Testis (tissue), 2 donors: ENCODE measurements at regions not wholly inside any gene's neighbourhood (a gene's known extent, or its start where the extent isn't known, plus 50 kb on each side); places are given as distances from the start of the nearest gene placed in this dataset.

Source experiments
- DNase-seq: peaks from one replicate; pipeline ENCODE4 v3.0.0-alpha.2; 2019
- H3K27ac ChIP-seq, 2 donors: fragments of 200-600 bp; sonication (generic); one replicate each; pipeline ENCODE4 v1.5.1; 2019
- H3K27me3 ChIP-seq: fragments of 200-600 bp; sonication (generic); one replicate; pipeline ENCODE4 v1.5.1; 2019
- H3K36me3 ChIP-seq: fragments of 200-600 bp; sonication (generic); one replicate; pipeline ENCODE4 v1.5.1; 2017; ENCODE audit warnings: low read depth; ENCODE audit errors: missing control alignments
- H3K4me1 ChIP-seq: fragments of 200-600 bp; sonication (generic); one replicate; pipeline ENCODE4 v1.5.1; 2019
- H3K4me3 ChIP-seq, 2 donors: fragments of 200-600 bp; sonication (generic); one replicate each; pipeline ENCODE4 v1.5.1; 2017 to 2019
- H3K9me3 ChIP-seq: fragments of 200-600 bp; sonication (generic); one replicate; pipeline ENCODE4 v1.5.1; 2017
- CTCF ChIP-seq, 3 experiments: fragments of 450-650 bp in 2 of 3; fragments of 200-600 bp in 1 of 3; sonication (generic) in 1 of 3; IDR thresholded peaks; one replicate each; pipeline ENCODE4 v1.5.1; 2016 to 2019; ENCODE audit warnings: antibody characterized with exemption in 3 of 3, mild to moderate bottlenecking in 2 of 3, moderate library complexity in 1 of 3
- POLR2A ChIP-seq: fragments of 450-650 bp; IDR thresholded peaks from one replicate; pipeline ENCODE4 v1.6.1; 2017; ENCODE audit warnings: antibody characterized with exemption, mild to moderate bottlenecking, moderate library complexity
- WGBS, 2 donors: methylation state at CpG; one replicate each; pipeline ENCODE4 v1.1.5; 2018; 5-methylcytosine and 5-hydroxymethylcytosine counted together
- intact Hi-C: fragments of 100-400 bp; cut with DNase I; formaldehyde crosslinking; loops from one replicate; pipeline ENCODE4 v1.15.1; 2023; ENCODE audit warnings: low total_unique reads

- TF ChIP-seq POLR2A (no peak), CTCF (IDR thresholded peaks at IDR 0.05) (no peak)
- DNase-seq: no peak
- WGBS, 2 donors: 89 to 97% methylated on average over 2 of the region's 2 CpGs
- H3K36me3 ChIP-seq: no peaks in the 10 kb centered on the region
- no peaks in the 10 kb centered on the region for H3K9me3 ChIP-seq
- peak overlapping the region in 1 of 2 donors; percentile 22 for H3K27ac ChIP-seq
- no peak overlapping the region for H3K4me3 ChIP-seq
- intact Hi-C loops: no loop called here
- H3K4me1 ChIP-seq: peaks cover 11% of the 10 kb centered on the region
- no peaks in the 10 kb centered on the region for H3K27me3 ChIP-seq
Observed at GRCh38 chr15:95757171-95757570, 573.3 kb upstream of the NR2F2 start.

- H3K4me1 ChIP-seq: peaks cover 11% of the 10 kb centered on the region
- H3K4me3 ChIP-seq: no peak overlapping the region
- H3K36me3 ChIP-seq: no peaks in the 10 kb centered on the region
- no peak overlapping the region for H3K27ac ChIP-seq
- no peak for DNase-seq
- intact Hi-C loops: no loop called here
- no peaks in the 10 kb centered on the region for H3K27me3 ChIP-seq
- WGBS, 2 donors: 93 to 96% methylated on average over 1 of the region's 1 CpG
- no peaks in the 10 kb centered on the region for H3K9me3 ChIP-seq
- TF ChIP-seq POLR2A (no peak), CTCF (IDR thresholded peaks at IDR 0.05) (no peak)
Observed at GRCh38 chr15:95758451-95758850, 572.0 kb upstream of the NR2F2 start.

GRCh38 chr15:95758851-95759250 lies 571.6 kb upstream of the NR2F2 start:
- H3K27ac ChIP-seq: no peak overlapping the region
- H3K4me1 ChIP-seq: peaks cover 11% of the 10 kb centered on the region
- no peak overlapping the region for H3K4me3 ChIP-seq
- intact Hi-C loops: no loop called here
- H3K27me3 ChIP-seq: no peaks in the 10 kb centered on the region
- 55 to 68% methylated on average over 2 of the region's 2 CpGs for WGBS, 2 donors
- H3K9me3 ChIP-seq: no peaks in the 10 kb centered on the region
- DNase-seq: no peak
- H3K36me3 ChIP-seq: no peaks in the 10 kb centered on the region
- no peak for TF ChIP-seq POLR2A
- TF ChIP-seq CTCF (IDR thresholded peaks at IDR 0.05): no peak

- TF ChIP-seq POLR2A: no peak
- no peak for TF ChIP-seq CTCF (IDR thresholded peaks at IDR 0.05)
- 44% methylated on average over 5 of the region's 5 CpGs for WGBS, 2 donors
- Histone ChIP-seq H3K9me3 (no peaks in the 10 kb centered on the region), H3K36me3 (no peaks in the 10 kb centered on the region), H3K4me1 (peaks cover 11% of the 10 kb centered on the region), H3K4me3 (no peak overlapping the region), H3K27ac (peak overlapping the region; percentile 2 to 6), H3K27me3 (no peaks in the 10 kb centered on the region)
- peak; percentile 29 for DNase-seq
- intact Hi-C loops: no loop called here
Observed at GRCh38 chr15:95760508-95760907, 570.0 kb upstream of the NR2F2 start.

DNA sequence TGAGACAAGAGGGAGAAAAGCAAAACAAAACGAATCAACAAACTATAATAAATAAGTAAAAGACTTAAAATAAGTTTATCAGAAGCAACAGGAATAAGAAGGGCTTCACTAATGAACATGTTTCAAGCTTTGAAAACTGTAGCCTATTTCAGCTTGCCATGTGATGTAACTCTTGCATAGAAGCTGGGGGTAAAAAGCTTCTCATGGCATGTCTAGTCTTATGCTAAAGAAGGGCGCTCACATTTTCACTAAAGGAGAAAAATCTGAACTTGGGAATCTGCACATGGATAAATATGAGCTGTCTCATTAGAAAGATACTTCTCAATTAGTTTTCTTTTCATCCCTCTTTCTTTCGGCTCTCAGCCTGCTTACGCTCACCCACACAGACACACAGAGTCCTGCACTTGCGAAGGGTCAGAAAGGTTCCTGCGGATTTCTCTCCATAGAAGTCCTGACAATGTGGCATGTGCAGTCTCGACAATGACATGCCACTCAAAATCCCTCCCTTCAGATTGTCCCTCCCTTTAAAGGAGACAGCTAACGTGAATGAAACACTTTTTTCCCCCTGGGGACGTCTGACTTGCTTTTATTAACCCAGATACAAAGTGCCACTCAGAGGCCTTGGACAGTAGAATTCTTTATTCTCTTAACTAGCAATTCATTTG lies 568.9 kb upstream of the NR2F2 start:
- TF ChIP-seq POLR2A (no peak), CTCF (IDR thresholded peaks at IDR 0.05) (no peak)
- Histone ChIP-seq H3K27me3 (no peaks in the 10 kb centered on the region), H3K36me3 (no peaks in the 10 kb centered on the region), H3K9me3 (no peaks in the 10 kb centered on the region), H3K4me1 (peaks cover 11% of the 10 kb centered on the region), H3K27ac (peak overlapping the region; percentile 6 to 54), H3K4me3 (no peak overlapping the region)
- DNase-seq: no peak
- 46 to 51% methylated on average over 9 of the region's 9 CpGs for WGBS, 2 donors
- intact Hi-C loops: no loop called here
